Testis (tissue), 2 donors: ENCODE measurements at regions not wholly inside any gene's neighbourhood (a gene's known extent, or its start where the extent isn't known, plus 50 kb on each side); places are given as distances from the start of the nearest gene placed in this dataset.

Source experiments
- POLR2A ChIP-seq: fragments of 450-650 bp; IDR thresholded peaks from one replicate; pipeline ENCODE4 v1.6.1; 2017; ENCODE audit warnings: antibody characterized with exemption, mild to moderate bottlenecking, moderate library complexity
- TF ChIP-seq, protein P1 (sequence below), 3 experiments: fragments of 450-650 bp in 2 of 3; fragments of 200-600 bp in 1 of 3; sonication (generic) in 1 of 3; IDR thresholded peaks; one replicate each; pipeline ENCODE4 v1.5.1; 2016 to 2019; ENCODE audit warnings: antibody characterized with exemption in 3 of 3, mild to moderate bottlenecking in 2 of 3, moderate library complexity in 1 of 3

DNA sequence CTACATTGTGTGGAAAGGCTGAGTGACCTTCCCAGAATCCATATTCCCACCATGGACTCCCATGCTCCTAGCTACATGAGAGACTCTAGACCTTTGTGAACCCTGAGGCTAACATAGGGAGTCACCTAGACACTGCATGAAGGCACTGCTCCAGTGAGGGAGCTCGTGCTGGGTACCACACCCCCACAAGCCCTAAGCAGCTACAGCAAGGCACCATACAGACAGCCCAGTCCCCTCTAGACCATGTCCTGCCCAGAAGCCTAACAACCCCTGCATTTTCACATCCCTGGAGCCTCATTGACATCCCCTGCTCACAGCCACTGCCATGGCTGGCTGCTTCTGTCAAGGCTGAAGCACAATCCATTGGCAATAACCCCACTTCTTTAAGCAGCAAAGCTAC lies 176.5 kb upstream of the CTNND2 start:
- TF ChIP-seq, protein P1, sequence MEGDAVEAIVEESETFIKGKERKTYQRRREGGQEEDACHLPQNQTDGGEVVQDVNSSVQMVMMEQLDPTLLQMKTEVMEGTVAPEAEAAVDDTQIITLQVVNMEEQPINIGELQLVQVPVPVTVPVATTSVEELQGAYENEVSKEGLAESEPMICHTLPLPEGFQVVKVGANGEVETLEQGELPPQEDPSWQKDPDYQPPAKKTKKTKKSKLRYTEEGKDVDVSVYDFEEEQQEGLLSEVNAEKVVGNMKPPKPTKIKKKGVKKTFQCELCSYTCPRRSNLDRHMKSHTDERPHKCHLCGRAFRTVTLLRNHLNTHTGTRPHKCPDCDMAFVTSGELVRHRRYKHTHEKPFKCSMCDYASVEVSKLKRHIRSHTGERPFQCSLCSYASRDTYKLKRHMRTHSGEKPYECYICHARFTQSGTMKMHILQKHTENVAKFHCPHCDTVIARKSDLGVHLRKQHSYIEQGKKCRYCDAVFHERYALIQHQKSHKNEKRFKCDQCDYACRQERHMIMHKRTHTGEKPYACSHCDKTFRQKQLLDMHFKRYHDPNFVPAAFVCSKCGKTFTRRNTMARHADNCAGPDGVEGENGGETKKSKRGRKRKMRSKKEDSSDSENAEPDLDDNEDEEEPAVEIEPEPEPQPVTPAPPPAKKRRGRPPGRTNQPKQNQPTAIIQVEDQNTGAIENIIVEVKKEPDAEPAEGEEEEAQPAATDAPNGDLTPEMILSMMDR (IDR thresholded peaks at IDR 0.05) = no peak
- TF ChIP-seq POLR2A = no peak
